NCI-H2227 treated with DMSO at 0.1 percent for 48 hours (cell line): ENCODE measurements at regions not wholly inside any gene's neighbourhood (a gene's known extent, or its start where the extent isn't known, plus 50 kb on each side); places are given as distances from the start of the nearest gene placed in this dataset.

ENCODE experiments used
- DNase-seq: peaks from one replicate; lab custom pipeline; 2025; lab: John Stamatoyannopoulos, UW

GRCh38 chr11:62073061-62073460 is 50.8 kb upstream of the INCENP start:
- DNase-seq, result no peak

- DNase-seq, result no peak
Measured at GRCh38 chr11:62071408-62071807, 52.4 kb upstream of the INCENP start.

GRCh38 chr11:62069986-62070919 is 53.6 kb upstream of the INCENP start:
- no peak for DNase-seq

GRCh38 chr11:62069374-62069773 is 54.4 kb upstream of the INCENP start:
- DNase-seq, result no peak

GRCh38 chr11:62068730-62069129 is 55.1 kb upstream of the INCENP start:
- DNase-seq, result no peak

GRCh38 chr11:62067741-62068140 is 56.1 kb upstream of the INCENP start:
- no peak for DNase-seq

GRCh38 chr11:62064221-62064620 is 59.6 kb upstream of the INCENP start:
- DNase-seq, result no peak

- no peak for DNase-seq
Measured at GRCh38 chr11:62062223-62062861, 61.5 kb upstream of the INCENP start.

- no peak for DNase-seq
Measured at GRCh38 chr11:62061356-62062222, 62.2 kb upstream of the INCENP start.

GRCh38 chr11:62057069-62057468 is 66.7 kb upstream of the INCENP start:
- no peak for DNase-seq

- DNase-seq, result no peak
Measured at GRCh38 chr11:62055970-62056369, 67.8 kb upstream of the INCENP start.

GRCh38 chr11:62054484-62055121 is 69.2 kb upstream of the INCENP start:
- DNase-seq, result peak; percentile 51

- no peak for DNase-seq
Measured at GRCh38 chr11:62054081-62054480, 69.7 kb upstream of the INCENP start.

GRCh38 chr11:62050716-62051115 is 73.1 kb upstream of the INCENP start:
- DNase-seq, result no peak

- no peak for DNase-seq
Measured at GRCh38 chr11:62048100-62048499, 75.7 kb upstream of the INCENP start.

GRCh38 chr11:62046568-62047100 is 77.2 kb upstream of the INCENP start:
- DNase-seq, result no peak

GRCh38 chr11:62044639-62045121 is 77.2 kb upstream of the FTH1 start:
- DNase-seq, result no peak

- DNase-seq, result no peak
Measured at GRCh38 chr11:62035293-62035692, 67.9 kb upstream of the FTH1 start.

- no peak for DNase-seq
Measured at GRCh38 chr11:62034036-62034338, 66.6 kb upstream of the FTH1 start.

GRCh38 chr11:62033191-62034035 is 66.0 kb upstream of the FTH1 start:
- DNase-seq, result no peak
